SK-N-SH (cell line): ENCODE measurements at regions not wholly inside any gene's neighbourhood (a gene's known extent, or its start where the extent isn't known, plus 50 kb on each side); places are given as distances from the start of the nearest gene placed in this dataset.

Experiments used
- CTCF ChIA-PET: fragments of 300-600, 350-600 bp; formaldehyde crosslinking; extraction: SDS; loops from one replicate; lab custom pipeline; 2021; lab: Yijun Ruan, JAX
- POLR2A ChIA-PET: fragments of 350-600 bp; sonication (Branson Sonifier 250); formaldehyde crosslinking; extraction: SDS; loops from one replicate; lab custom pipeline; 2020; ENCODE audit warnings: antibody characterized with exemption, inconsistent platforms; lab: Yijun Ruan, JAX
- DNase-seq: peaks from one replicate; pipeline ENCODE4 v3.0.0; 2012
- H2AFZ ChIP-seq: fragments of 200-600 bp; sonication (generic); 2 replicates; pipeline ENCODE4 v1.8.1; 2016; ENCODE audit warnings: antibody characterized with exemption, mild to moderate bottlenecking, low read depth
- H3F3A ChIP-seq: fragments of 200-600 bp; sonication (generic); replicated peaks from 2 replicates; pipeline ENCODE3; 2016; ENCODE audit warnings: antibody characterized with exemption, mild to moderate bottlenecking; ENCODE audit not compliant: insufficient read depth
- H3K27ac ChIP-seq, 2 experiments: fragments of 200-500 bp in 1 of 2; fragments of 200-600 bp in 1 of 2; sonication (Bioruptor generic) in 1 of 2; sonication (generic), shearing (Covaris generic) in 1 of 2; 2 replicates each; pipeline versions ENCODE4 v1.5.1 to v1.6.1; 2014 to 2016; ENCODE audit warnings: low read depth in 2 of 2, inconsistent platforms in 1 of 2, low read length in 1 of 2, mild to moderate bottlenecking in 1 of 2, mixed read lengths in 1 of 2
- H3K27me3 ChIP-seq: fragments of 200-600 bp; sonication (generic), shearing (Covaris generic); 2 replicates; pipeline ENCODE4 v1.6.1; 2016; ENCODE audit warnings: mixed run types; ENCODE audit not compliant: insufficient read depth
- H3K36me3 ChIP-seq, 2 experiments: fragments of 200-500 bp in 1 of 2; fragments of 200-600 bp in 1 of 2; sonication (Bioruptor generic) in 1 of 2; sonication (generic) in 1 of 2; replicated peaks in 1 of 2; 2 replicates each; pipeline versions ENCODE3 to v1.5.1; 2014 to 2016; ENCODE audit warnings: low read length in 1 of 2, mild to moderate bottlenecking in 1 of 2; ENCODE audit not compliant: insufficient read depth in 2 of 2, control insufficient read depth in 1 of 2
- H3K4me1 ChIP-seq, 2 experiments: fragments of 200-500 bp in 1 of 2; fragments of 200-600 bp in 1 of 2; sonication (Bioruptor generic) in 1 of 2; sonication (generic), shearing (Covaris generic) in 1 of 2; 2 replicates each; pipeline versions ENCODE4 v1.5.1 to v1.6.1; 2014 to 2016; ENCODE audit warnings: low read depth in 1 of 2, low read length in 1 of 2, mixed run types in 1 of 2; ENCODE audit not compliant: insufficient read depth in 2 of 2, control insufficient read depth in 1 of 2
- H3K4me2 ChIP-seq: fragments of 200-600 bp; sonication (generic), shearing (Covaris generic); 2 replicates; pipeline ENCODE4 v1.6.1; 2017; ENCODE audit warnings: mixed run types
- H3K4me3 ChIP-seq, 2 experiments: fragments of 200-500 bp in 1 of 2; fragments of 200-600 bp in 1 of 2; sonication (Bioruptor generic) in 1 of 2; sonication (generic), shearing (Covaris generic) in 1 of 2; 2 replicates each; pipeline versions ENCODE4 v1.5.1 to v1.8.1; 2014 to 2016; ENCODE audit warnings: low read depth in 2 of 2, inconsistent platforms in 1 of 2, low read length in 1 of 2, mild to moderate bottlenecking in 1 of 2, mixed read lengths in 1 of 2, moderate library complexity in 1 of 2
- H3K79me2 ChIP-seq: fragments of 200-600 bp; sonication (generic); 2 replicates; pipeline ENCODE4 v1.8.1; 2017; ENCODE audit warnings: mild to moderate bottlenecking; ENCODE audit not compliant: insufficient read depth
- H3K9ac ChIP-seq: fragments of 200-600 bp; sonication (generic); 2 replicates; pipeline ENCODE4 v1.6.1; 2017; ENCODE audit warnings: mixed run types
- H3K9me2 ChIP-seq: fragments of 200-600 bp; sonication (generic); 2 replicates; pipeline ENCODE4 v1.6.1; 2017; ENCODE audit warnings: mixed run types
- H3K9me3 ChIP-seq: fragments of 200-600 bp; sonication (generic); 2 replicates; pipeline ENCODE4 v1.6.1; 2017; ENCODE audit warnings: mixed run types, mild to moderate bottlenecking, moderate library complexity
- H4K20me1 ChIP-seq: fragments of 200-600 bp; sonication (generic); 2 replicates; pipeline ENCODE4 v1.6.1; 2017; ENCODE audit warnings: mild to moderate bottlenecking, mixed run types; ENCODE audit not compliant: insufficient read depth
- CHD2 ChIP-seq: fragments of 150-350 bp; IDR thresholded peaks from 2 replicates; pipeline ENCODE4 v1.6.1; 2018; ENCODE audit warnings: low read length; ENCODE audit not compliant: partially characterized antibody
- EZH2phosphoT487 ChIP-seq: fragments of 200-600 bp; sonication (generic); IDR thresholded peaks from 2 replicates; pipeline ENCODE4 v1.6.1; 2017; ENCODE audit warnings: low read depth, mixed run types, mild to moderate bottlenecking, antibody characterized with exemption, moderate library complexity, borderline replicate concordance
- FOXJ3 ChIP-seq: sonication (generic); formaldehyde crosslinking; IDR thresholded peaks from 2 replicates; pipeline ENCODE4 v1.5.1; 2020; ENCODE audit warnings: mild to moderate bottlenecking, missing genetic modification reagents
- GABPA ChIP-seq: IDR thresholded peaks from 2 replicates; pipeline ENCODE4 v1.4.0; 2012; ENCODE audit warnings: low read depth, mild to moderate bottlenecking
- NFIC ChIP-seq: IDR thresholded peaks from 2 replicates; pipeline ENCODE4 v1.4.0; 2012; ENCODE audit warnings: borderline replicate concordance
- RAD21 ChIP-seq: IDR thresholded peaks from 2 replicates; pipeline ENCODE4 v1.6.1; 2012; ENCODE audit warnings: mild to moderate bottlenecking, low read length
- RCOR1 ChIP-seq: fragments of 150-350 bp; IDR thresholded peaks from 2 replicates; pipeline ENCODE4 v1.6.1; 2017; ENCODE audit warnings: antibody characterized with exemption, low read length
- RFX5 ChIP-seq: IDR thresholded peaks from 2 replicates; pipeline ENCODE4 v1.6.1; 2012; ENCODE audit warnings: mild to moderate bottlenecking, improper control_type of control experiment, low read length
- RXRA ChIP-seq: IDR thresholded peaks from 2 replicates; pipeline ENCODE4 v1.4.0; 2012; ENCODE audit warnings: low read depth, mild to moderate bottlenecking, borderline replicate concordance
- SIN3A ChIP-seq: IDR thresholded peaks from 2 replicates; pipeline ENCODE4 v1.6.1; 2012; ENCODE audit warnings: low read depth, mild to moderate bottlenecking, low read length, moderate library complexity, borderline replicate concordance
- TCF12 ChIP-seq: IDR thresholded peaks from 2 replicates; pipeline ENCODE4 v1.4.0; 2012
- YY1 ChIP-seq: IDR thresholded peaks from 2 replicates; pipeline ENCODE4 v1.4.0; 2012; ENCODE audit warnings: low read depth, mild to moderate bottlenecking
- WGBS: methylation state at CpG from one replicate; pipeline ENCODE4 v1.1.6; 2017; ENCODE audit warnings: low lambda C conversion rate; 5-methylcytosine and 5-hydroxymethylcytosine counted together
- TF ChIP-seq, protein P1 (sequence below): fragments of 200-600 bp; sonication (generic); IDR thresholded peaks from 2 replicates; pipeline ENCODE4 v1.6.1; 2017; ENCODE audit warnings: antibody characterized with exemption, mild to moderate bottlenecking, moderate library complexity
- TF ChIP-seq, protein P2 (sequence below): IDR thresholded peaks from 2 replicates; pipeline ENCODE4 v1.4.0; 2012; ENCODE audit warnings: low read depth, borderline replicate concordance
- TF ChIP-seq, protein P3 (sequence below): fragments of 150-350 bp; IDR thresholded peaks from 2 replicates; pipeline ENCODE4 v1.6.1; 2016; ENCODE audit warnings: mild to moderate bottlenecking, low read depth, low read length
- TF ChIP-seq, protein P4 (sequence below): IDR thresholded peaks from 2 replicates; pipeline ENCODE4 v1.6.1; 2012; ENCODE audit warnings: mild to moderate bottlenecking, low read depth, low read length, moderate library complexity
- TF ChIP-seq, protein P5 (sequence below): IDR thresholded peaks from 2 replicates; pipeline ENCODE4; 2012

GRCh38 chr9:73034962-73035361, 82.1 kb upstream of the ALDH1A1 start:
- CTCF ChIA-PET, result no interaction called here
- Histone ChIP-seq H3K9me3 (no peaks in the 10 kb centered on the region), H3K9ac (no peak overlapping the region), H3K4me1 (no peaks in the 10 kb centered on the region; a peak in 1 of 4 replicates), H2AFZ (no peak overlapping the region), H3K27ac (no peak overlapping the region), H4K20me1 (no peaks in the 10 kb centered on the region), H3F3A (no peaks in the 10 kb centered on the region), H3K79me2 (no peaks in the 10 kb centered on the region), H3K27me3 (peaks cover 32% of the 10 kb centered on the region; the same call in 1 of the 2 replicates), H3K9me2 (no peaks in the 10 kb centered on the region), H3K4me3 (no peak overlapping the region), H3K4me2 (no peak overlapping the region), H3K36me3 (no peaks in the 10 kb centered on the region)
- 10% methylated on average over 2 of the region's 2 CpGs for WGBS
- POLR2A ChIA-PET, result no interaction called here
- TF ChIP-seq, protein P1, sequence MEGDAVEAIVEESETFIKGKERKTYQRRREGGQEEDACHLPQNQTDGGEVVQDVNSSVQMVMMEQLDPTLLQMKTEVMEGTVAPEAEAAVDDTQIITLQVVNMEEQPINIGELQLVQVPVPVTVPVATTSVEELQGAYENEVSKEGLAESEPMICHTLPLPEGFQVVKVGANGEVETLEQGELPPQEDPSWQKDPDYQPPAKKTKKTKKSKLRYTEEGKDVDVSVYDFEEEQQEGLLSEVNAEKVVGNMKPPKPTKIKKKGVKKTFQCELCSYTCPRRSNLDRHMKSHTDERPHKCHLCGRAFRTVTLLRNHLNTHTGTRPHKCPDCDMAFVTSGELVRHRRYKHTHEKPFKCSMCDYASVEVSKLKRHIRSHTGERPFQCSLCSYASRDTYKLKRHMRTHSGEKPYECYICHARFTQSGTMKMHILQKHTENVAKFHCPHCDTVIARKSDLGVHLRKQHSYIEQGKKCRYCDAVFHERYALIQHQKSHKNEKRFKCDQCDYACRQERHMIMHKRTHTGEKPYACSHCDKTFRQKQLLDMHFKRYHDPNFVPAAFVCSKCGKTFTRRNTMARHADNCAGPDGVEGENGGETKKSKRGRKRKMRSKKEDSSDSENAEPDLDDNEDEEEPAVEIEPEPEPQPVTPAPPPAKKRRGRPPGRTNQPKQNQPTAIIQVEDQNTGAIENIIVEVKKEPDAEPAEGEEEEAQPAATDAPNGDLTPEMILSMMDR, result peak; percentile 23
- TF ChIP-seq, protein P2, sequence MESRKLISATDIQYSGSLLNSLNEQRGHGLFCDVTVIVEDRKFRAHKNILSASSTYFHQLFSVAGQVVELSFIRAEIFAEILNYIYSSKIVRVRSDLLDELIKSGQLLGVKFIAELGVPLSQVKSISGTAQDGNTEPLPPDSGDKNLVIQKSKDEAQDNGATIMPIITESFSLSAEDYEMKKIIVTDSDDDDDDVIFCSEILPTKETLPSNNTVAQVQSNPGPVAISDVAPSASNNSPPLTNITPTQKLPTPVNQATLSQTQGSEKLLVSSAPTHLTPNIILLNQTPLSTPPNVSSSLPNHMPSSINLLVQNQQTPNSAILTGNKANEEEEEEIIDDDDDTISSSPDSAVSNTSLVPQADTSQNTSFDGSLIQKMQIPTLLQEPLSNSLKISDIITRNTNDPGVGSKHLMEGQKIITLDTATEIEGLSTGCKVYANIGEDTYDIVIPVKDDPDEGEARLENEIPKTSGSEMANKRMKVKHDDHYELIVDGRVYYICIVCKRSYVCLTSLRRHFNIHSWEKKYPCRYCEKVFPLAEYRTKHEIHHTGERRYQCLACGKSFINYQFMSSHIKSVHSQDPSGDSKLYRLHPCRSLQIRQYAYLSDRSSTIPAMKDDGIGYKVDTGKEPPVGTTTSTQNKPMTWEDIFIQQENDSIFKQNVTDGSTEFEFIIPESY, result no peak
- DNase-seq, result no peak

DNA sequence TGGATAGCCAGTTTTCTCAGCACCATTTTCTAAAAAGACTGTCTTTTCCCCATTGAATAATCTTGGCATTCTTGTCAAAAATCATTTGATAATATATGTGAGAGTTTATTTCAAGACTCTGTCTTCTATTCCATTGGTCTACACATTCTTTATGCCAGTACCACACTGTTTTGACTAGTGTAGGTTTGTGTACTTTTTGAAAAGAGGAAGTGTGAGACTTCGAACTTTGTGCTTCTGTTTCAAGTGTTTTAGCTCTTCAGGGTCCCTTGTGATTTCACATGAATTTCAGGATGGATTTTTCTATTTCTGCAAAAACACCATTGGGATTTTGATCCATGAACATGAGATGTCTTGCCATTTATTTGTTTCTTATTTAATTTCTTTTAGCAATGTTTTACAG, 78.5 kb upstream of the ALDH1A1 start:
- H3K79me2 ChIP-seq, result no peaks in the 10 kb centered on the region
- no peak overlapping the region for H3K4me2 ChIP-seq
- no peak overlapping the region for H2AFZ ChIP-seq
- no peak overlapping the region for H3K27ac ChIP-seq
- no peak overlapping the region for H3K9ac ChIP-seq
- no peaks in the 10 kb centered on the region for H3F3A ChIP-seq
- H4K20me1 ChIP-seq, result no peaks in the 10 kb centered on the region
- H3K36me3 ChIP-seq, result no peaks in the 10 kb centered on the region
- ChIA-PET CTCF (interaction anchor here (2.3 kb wide), 1 partner anchor 9 kb away, joined by 13 read pairs; no protein-coding TSS in a partner anchor), POLR2A (no interaction called here)
- no peaks in the 10 kb centered on the region for H3K9me3 ChIP-seq
- no peak for DNase-seq
- WGBS, result 15% methylated on average over 1 of the region's 1 CpG
- H3K4me1 ChIP-seq, result no peaks in the 10 kb centered on the region
- peaks cover 25% of the 10 kb centered on the region; the same call in 1 of the 2 replicates for H3K27me3 ChIP-seq
- no peak overlapping the region for H3K4me3 ChIP-seq
- TF ChIP-seq RCOR1 (no peak), SIN3A (no peak), NFIC (no peak), YY1 (no peak), GABPA (no peak), RFX5 (no peak), RAD21 (no peak), TCF12 (no peak), FOXJ3 (CRISPR knock-in tag) (no peak), EZH2phosphoT487 (no peak), CHD2 (no peak), RXRA (no peak)
- TF ChIP-seq, protein P3, sequence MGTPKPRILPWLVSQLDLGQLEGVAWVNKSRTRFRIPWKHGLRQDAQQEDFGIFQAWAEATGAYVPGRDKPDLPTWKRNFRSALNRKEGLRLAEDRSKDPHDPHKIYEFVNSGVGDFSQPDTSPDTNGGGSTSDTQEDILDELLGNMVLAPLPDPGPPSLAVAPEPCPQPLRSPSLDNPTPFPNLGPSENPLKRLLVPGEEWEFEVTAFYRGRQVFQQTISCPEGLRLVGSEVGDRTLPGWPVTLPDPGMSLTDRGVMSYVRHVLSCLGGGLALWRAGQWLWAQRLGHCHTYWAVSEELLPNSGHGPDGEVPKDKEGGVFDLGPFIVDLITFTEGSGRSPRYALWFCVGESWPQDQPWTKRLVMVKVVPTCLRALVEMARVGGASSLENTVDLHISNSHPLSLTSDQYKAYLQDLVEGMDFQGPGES, result no peak
- TF ChIP-seq, protein P4, sequence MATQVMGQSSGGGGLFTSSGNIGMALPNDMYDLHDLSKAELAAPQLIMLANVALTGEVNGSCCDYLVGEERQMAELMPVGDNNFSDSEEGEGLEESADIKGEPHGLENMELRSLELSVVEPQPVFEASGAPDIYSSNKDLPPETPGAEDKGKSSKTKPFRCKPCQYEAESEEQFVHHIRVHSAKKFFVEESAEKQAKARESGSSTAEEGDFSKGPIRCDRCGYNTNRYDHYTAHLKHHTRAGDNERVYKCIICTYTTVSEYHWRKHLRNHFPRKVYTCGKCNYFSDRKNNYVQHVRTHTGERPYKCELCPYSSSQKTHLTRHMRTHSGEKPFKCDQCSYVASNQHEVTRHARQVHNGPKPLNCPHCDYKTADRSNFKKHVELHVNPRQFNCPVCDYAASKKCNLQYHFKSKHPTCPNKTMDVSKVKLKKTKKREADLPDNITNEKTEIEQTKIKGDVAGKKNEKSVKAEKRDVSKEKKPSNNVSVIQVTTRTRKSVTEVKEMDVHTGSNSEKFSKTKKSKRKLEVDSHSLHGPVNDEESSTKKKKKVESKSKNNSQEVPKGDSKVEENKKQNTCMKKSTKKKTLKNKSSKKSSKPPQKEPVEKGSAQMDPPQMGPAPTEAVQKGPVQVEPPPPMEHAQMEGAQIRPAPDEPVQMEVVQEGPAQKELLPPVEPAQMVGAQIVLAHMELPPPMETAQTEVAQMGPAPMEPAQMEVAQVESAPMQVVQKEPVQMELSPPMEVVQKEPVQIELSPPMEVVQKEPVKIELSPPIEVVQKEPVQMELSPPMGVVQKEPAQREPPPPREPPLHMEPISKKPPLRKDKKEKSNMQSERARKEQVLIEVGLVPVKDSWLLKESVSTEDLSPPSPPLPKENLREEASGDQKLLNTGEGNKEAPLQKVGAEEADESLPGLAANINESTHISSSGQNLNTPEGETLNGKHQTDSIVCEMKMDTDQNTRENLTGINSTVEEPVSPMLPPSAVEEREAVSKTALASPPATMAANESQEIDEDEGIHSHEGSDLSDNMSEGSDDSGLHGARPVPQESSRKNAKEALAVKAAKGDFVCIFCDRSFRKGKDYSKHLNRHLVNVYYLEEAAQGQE, result no peak
- TF ChIP-seq, protein P5, sequence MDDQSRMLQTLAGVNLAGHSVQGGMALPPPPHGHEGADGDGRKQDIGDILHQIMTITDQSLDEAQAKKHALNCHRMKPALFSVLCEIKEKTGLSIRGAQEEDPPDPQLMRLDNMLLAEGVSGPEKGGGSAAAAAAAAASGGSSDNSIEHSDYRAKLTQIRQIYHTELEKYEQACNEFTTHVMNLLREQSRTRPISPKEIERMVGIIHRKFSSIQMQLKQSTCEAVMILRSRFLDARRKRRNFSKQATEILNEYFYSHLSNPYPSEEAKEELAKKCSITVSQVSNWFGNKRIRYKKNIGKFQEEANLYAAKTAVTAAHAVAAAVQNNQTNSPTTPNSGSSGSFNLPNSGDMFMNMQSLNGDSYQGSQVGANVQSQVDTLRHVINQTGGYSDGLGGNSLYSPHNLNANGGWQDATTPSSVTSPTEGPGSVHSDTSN, result no peak
- H3K9me2 ChIP-seq, result no peaks in the 10 kb centered on the region
